ENCODE measurements at regions not wholly inside any gene's neighbourhood (a gene's known extent, or its start where the extent isn't known, plus 50 kb on each side); places are given as distances from the start of the nearest gene placed in this dataset.

DNA sequence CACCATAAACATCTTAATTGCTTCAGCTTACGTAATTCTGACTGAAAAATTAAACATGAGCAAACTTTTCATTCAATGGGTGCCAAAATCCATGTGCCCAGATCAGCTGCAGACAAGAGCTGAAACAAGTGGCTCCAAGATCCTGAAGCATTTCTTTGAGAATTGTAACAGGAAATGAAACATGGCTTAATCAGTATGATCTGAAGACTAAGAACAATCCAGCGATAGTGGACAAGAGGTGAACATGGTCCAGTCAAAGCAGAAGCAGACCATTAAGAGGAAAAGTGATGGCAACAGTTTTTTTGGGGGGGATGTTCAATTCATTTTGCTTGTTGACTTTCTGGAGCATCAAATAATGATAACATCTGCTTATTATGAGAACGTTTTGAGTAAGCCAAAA, 1964.5 kb upstream of the RAG2 start (continued):
- TF ChIP-seq, protein P1, sequence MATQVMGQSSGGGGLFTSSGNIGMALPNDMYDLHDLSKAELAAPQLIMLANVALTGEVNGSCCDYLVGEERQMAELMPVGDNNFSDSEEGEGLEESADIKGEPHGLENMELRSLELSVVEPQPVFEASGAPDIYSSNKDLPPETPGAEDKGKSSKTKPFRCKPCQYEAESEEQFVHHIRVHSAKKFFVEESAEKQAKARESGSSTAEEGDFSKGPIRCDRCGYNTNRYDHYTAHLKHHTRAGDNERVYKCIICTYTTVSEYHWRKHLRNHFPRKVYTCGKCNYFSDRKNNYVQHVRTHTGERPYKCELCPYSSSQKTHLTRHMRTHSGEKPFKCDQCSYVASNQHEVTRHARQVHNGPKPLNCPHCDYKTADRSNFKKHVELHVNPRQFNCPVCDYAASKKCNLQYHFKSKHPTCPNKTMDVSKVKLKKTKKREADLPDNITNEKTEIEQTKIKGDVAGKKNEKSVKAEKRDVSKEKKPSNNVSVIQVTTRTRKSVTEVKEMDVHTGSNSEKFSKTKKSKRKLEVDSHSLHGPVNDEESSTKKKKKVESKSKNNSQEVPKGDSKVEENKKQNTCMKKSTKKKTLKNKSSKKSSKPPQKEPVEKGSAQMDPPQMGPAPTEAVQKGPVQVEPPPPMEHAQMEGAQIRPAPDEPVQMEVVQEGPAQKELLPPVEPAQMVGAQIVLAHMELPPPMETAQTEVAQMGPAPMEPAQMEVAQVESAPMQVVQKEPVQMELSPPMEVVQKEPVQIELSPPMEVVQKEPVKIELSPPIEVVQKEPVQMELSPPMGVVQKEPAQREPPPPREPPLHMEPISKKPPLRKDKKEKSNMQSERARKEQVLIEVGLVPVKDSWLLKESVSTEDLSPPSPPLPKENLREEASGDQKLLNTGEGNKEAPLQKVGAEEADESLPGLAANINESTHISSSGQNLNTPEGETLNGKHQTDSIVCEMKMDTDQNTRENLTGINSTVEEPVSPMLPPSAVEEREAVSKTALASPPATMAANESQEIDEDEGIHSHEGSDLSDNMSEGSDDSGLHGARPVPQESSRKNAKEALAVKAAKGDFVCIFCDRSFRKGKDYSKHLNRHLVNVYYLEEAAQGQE (IDR thresholded peaks at IDR 0.05), result no peak

DNA sequence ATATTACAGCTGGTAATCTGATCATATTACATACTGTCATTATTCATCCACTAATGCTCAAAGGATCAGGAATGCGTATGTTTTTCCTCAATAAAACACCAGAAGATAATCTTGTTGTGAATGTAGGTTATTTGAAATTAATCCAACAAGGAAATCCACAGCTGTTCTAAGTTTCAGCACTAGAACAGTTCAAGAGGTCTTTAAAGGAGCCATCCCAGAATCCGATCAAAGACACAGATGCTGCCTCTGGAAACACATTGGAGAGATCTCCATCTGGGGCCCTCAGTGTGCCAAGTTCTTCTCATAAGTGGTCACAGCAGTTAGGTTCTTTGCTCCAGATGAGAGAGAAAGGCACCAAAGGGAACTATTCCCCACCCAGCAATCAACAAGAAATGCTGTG, 1955.1 kb upstream of the RAG2 start:
- ATAC-seq (no peak), DNase-seq (ENCODE audit: low read depth in 1 of 2, low spot score in 1 of 2) (no peak), FAIRE-seq (no peak)
- Histone ChIP-seq H3K9me3 (no peaks in the 10 kb centered on the region), H3K27ac (no peak overlapping the region), H3K4me3 (no peak overlapping the region), H3K4me1 (no peaks in the 10 kb centered on the region), H3K4me2 (no peak overlapping the region)
- ChIA-PET CTCF (interaction anchor here (0.6 kb wide), 1 partner anchor 820 kb away, joined by 3 read pairs; no protein-coding TSS in a partner anchor), POLR2A (no interaction called here)
- WGBS (ENCODE audit: missing lambda C conversion rate), result 2% methylated on average over 2 of the region's 2 CpGs
- TF ChIP-seq RCOR1 (IDR thresholded peaks at IDR 0.05; ENCODE audit: low read depth, low read length) (no peak), ZNF302 (CRISPR knock-in tag; IDR thresholded peaks at IDR 0.05) (no peak), NFE2L2 (conservative IDR thresholded peaks at IDR 0.05; ENCODE audit: low read length) (no peak), MAZ (IDR thresholded peaks at IDR 0.05; ENCODE audit: borderline replicate concordance, low read depth, low read length) (no peak), EHF (CRISPR knock-in tag; IDR thresholded peaks at IDR 0.05) (no peak), HOXA7 (CRISPR knock-in tag; IDR thresholded peaks at IDR 0.05) (no peak), KDM1A (IDR thresholded peaks at IDR 0.05; ENCODE audit: low read depth) (no peak), ESRRA (IDR thresholded peaks at IDR 0.05; ENCODE audit: borderline replicate concordance, low read length) (no peak), CHD2 (IDR thresholded peaks at IDR 0.05; ENCODE audit: low read length, partially characterized antibody) (no peak), POLR2AphosphoS2 (conservative IDR thresholded peaks at IDR 0.05; ENCODE audit: low read length) (no peak), EP300 (IDR thresholded peaks at IDR 0.05) (no peak), JUNB (IDR thresholded peaks at IDR 0.05) (no peak), RAD21 (conservative IDR thresholded peaks at IDR 0.05 in 1 of 2, IDR thresholded peaks at IDR 0.05 in 1 of 2) (no peak), HEYL (CRISPR knock-in tag; IDR thresholded peaks at IDR 0.05) (no peak), NR3C1 (IDR thresholded peaks at IDR 0.05) (no peak)
- TF ChIP-seq, protein P2, sequence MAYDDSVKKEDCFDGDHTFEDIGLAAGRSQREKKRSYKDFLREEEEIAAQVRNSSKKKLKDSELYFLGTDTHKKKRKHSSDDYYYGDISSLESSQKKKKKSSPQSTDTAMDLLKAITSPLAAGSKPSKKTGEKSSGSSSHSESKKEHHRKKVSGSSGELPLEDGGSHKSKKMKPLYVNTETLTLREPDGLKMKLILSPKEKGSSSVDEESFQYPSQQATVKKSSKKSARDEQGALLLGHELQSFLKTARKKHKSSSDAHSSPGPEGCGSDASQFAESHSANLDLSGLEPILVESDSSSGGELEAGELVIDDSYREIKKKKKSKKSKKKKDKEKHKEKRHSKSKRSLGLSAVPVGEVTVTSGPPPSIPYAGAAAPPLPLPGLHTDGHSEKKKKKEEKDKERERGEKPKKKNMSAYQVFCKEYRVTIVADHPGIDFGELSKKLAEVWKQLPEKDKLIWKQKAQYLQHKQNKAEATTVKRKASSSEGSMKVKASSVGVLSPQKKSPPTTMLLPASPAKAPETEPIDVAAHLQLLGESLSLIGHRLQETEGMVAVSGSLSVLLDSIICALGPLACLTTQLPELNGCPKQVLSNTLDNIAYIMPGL (CRISPR knock-in tag; IDR thresholded peaks at IDR 0.05; ENCODE audit: borderline replicate concordance), result no peak

DNA sequence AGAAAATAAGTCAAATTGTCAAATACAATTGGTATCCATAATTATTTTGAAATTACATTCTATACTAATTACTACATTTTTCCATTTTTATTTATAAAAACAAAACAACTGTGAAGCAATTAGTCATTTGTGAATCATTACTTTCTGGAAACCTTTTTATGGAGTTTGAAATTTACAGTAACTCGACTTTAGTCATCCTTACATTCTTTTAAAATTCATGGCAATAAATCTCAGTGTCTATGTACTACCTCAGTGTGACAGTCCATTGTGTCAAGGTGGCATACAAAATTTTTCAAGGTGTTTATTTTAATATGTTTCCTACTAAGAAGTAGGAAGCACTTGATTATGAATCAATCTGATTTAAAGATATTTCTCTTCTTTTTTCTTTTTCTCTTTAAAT, 1949.4 kb upstream of the RAG2 start:
- CTCF ChIA-PET, result no interaction called here
- FAIRE-seq, result no peak
- POLR2A ChIA-PET, result no interaction called here
- Histone ChIP-seq H3K4me3 (no peak overlapping the region), H3K4me1 (no peaks in the 10 kb centered on the region), H3K27ac (no peak overlapping the region), H3K9me3 (no peaks in the 10 kb centered on the region), H3K4me2 (no peak overlapping the region)
- no peak for ATAC-seq
- TF ChIP-seq NFE2L2 (conservative IDR thresholded peaks at IDR 0.05; ENCODE audit: low read length), result no peak
- no peak for TF ChIP-seq NR3C1 (IDR thresholded peaks at IDR 0.05)
- no peak for TF ChIP-seq POLR2A (IDR thresholded peaks at IDR 0.05; ENCODE audit: low read length)
- TF ChIP-seq, protein P3, sequence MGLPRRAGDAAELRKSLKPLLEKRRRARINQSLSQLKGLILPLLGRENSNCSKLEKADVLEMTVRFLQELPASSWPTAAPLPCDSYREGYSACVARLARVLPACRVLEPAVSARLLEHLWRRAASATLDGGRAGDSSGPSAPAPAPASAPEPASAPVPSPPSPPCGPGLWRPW (IDR thresholded peaks at IDR 0.05), result no peak
- no peak for TF ChIP-seq EHMT2 (IDR thresholded peaks at IDR 0.05; ENCODE audit: low read depth)
- TF ChIP-seq, protein P4, sequence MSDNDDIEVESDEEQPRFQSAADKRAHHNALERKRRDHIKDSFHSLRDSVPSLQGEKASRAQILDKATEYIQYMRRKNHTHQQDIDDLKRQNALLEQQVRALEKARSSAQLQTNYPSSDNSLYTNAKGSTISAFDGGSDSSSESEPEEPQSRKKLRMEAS (IDR thresholded peaks at IDR 0.05), result no peak
- no peak for TF ChIP-seq ESRRA (IDR thresholded peaks at IDR 0.05; ENCODE audit: borderline replicate concordance, low read length)
- TF ChIP-seq BHLHE40 (IDR thresholded peaks at IDR 0.05; ENCODE audit: low read depth, low read length), result no peak
- TF ChIP-seq ZC3H11A (IDR thresholded peaks at IDR 0.05), result no peak
- TF ChIP-seq, protein P5, sequence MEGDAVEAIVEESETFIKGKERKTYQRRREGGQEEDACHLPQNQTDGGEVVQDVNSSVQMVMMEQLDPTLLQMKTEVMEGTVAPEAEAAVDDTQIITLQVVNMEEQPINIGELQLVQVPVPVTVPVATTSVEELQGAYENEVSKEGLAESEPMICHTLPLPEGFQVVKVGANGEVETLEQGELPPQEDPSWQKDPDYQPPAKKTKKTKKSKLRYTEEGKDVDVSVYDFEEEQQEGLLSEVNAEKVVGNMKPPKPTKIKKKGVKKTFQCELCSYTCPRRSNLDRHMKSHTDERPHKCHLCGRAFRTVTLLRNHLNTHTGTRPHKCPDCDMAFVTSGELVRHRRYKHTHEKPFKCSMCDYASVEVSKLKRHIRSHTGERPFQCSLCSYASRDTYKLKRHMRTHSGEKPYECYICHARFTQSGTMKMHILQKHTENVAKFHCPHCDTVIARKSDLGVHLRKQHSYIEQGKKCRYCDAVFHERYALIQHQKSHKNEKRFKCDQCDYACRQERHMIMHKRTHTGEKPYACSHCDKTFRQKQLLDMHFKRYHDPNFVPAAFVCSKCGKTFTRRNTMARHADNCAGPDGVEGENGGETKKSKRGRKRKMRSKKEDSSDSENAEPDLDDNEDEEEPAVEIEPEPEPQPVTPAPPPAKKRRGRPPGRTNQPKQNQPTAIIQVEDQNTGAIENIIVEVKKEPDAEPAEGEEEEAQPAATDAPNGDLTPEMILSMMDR (IDR thresholded peaks at IDR 0.05), result no peak
- TF ChIP-seq RARB (CRISPR knock-in tag; IDR thresholded peaks at IDR 0.05), result no peak
- TF ChIP-seq HOXA7 (CRISPR knock-in tag; IDR thresholded peaks at IDR 0.05), result no peak
- TF ChIP-seq TFCP2L1 (CRISPR knock-in tag; IDR thresholded peaks at IDR 0.05), result no peak
- no peak for TF ChIP-seq RAD21 (conservative IDR thresholded peaks at IDR 0.05 in 1 of 2, IDR thresholded peaks at IDR 0.05 in 1 of 2)
- TF ChIP-seq RNF2 (IDR thresholded peaks at IDR 0.05; ENCODE audit: borderline replicate concordance, low read depth), result no peak
- no peak for TF ChIP-seq FOSB (CRISPR knock-in tag; IDR thresholded peaks at IDR 0.05)
- DNase-seq (ENCODE audit: low read depth in 1 of 2, low spot score in 1 of 2), result no peak
- 0% methylated on average over 1 of the region's 1 CpG for WGBS (ENCODE audit: missing lambda C conversion rate)
